HG03565 (cell line): ENCODE measurements at regions not wholly inside any gene's neighbourhood (a gene's known extent, or its start where the extent isn't known, plus 50 kb on each side); places are given as distances from the start of the nearest gene placed in this dataset.

Experiments
- ATAC-seq: cut with Tn5 transposase; IDR thresholded peaks from one replicate; pipeline ENCODE4 v1.9.1; 2021; ENCODE audit warnings: mild to moderate bottlenecking, moderate library complexity; ENCODE audit not compliant: unreplicated experiment

DNA sequence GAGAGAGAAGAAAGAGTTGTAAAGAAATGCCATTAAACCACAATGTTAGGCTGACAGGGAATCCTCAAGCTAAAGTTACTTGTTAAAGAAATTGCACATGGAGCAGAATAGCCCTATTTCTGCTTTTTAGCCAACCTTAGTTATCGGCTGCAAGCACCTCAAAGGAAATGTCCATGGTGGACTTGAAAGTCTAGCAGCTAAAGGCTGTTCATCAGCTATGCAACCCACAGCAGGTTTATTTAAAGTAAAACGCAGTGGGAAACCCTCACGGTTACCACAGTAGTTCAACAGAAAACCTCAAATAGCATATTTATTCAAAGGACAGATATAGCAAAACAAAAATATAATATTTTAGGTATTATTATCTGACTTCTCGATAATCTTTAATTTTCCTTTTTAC is 967.2 kb downstream of the IGSF11 start:
- no peak for ATAC-seq

GRCh38 chr3:118075873-118076272 is 958.8 kb downstream of the IGSF11 start:
- no peak for ATAC-seq

- ATAC-seq: no peak
Measured at GRCh38 chr3:118077332-118077731, 957.3 kb downstream of the IGSF11 start.

GRCh38 chr3:118080889-118081288 is 953.8 kb downstream of the IGSF11 start:
- no peak for ATAC-seq

GRCh38 chr3:118088696-118089095 is 946.0 kb downstream of the IGSF11 start:
- ATAC-seq: no peak

GRCh38 chr3:118089563-118089962 is 945.1 kb downstream of the IGSF11 start:
- ATAC-seq: no peak

- ATAC-seq: no peak
Measured at GRCh38 chr3:118097226-118097625, 937.4 kb downstream of the IGSF11 start.

GRCh38 chr3:118097660-118098059 is 937.0 kb downstream of the IGSF11 start:
- ATAC-seq: no peak

DNA sequence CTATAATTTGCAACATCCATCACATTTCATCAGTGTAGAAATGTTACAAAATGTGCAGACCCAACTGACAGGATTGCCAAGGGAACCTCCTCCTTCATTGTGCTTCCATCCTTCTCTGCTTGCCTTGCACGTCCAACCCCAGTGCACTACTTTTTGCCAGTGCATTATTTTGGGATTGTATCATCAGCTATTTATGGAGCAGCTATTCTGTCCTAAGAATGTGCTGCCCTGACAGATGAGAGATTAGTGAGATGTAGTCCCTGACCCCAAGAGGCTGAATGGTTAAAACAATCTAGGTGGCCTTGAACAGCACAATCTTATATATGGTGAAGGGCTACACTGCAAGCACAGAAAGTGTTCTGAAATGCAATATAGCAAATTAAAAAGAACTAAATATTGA is 935.8 kb downstream of the IGSF11 start:
- no peak for ATAC-seq

GRCh38 chr3:118101891-118102290 is 932.8 kb downstream of the IGSF11 start:
- ATAC-seq: no peak

DNA sequence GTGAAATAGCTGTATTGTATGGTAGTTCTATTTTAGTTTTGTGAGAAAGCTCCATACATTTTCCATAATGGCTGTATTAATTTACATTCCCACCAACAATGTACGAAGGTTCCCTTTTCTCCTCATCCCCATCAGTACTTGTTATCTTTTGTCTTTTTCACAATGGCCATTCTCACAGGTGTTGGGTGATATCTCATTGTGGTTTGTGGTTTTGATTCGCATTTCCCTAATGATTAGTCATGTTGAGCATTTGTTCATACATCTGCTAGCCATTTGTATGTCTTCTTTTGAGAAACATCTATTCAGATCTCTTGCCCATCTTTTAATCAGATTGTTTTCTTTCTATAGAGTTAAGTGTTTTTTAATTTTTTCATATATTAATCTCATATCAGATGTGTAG is 931.9 kb downstream of the IGSF11 start:
- ATAC-seq: no peak

GRCh38 chr3:118108201-118108600 is 926.4 kb downstream of the IGSF11 start:
- ATAC-seq: no peak

- ATAC-seq: no peak
Measured at GRCh38 chr3:118108769-118109168, 925.9 kb downstream of the IGSF11 start.

DNA sequence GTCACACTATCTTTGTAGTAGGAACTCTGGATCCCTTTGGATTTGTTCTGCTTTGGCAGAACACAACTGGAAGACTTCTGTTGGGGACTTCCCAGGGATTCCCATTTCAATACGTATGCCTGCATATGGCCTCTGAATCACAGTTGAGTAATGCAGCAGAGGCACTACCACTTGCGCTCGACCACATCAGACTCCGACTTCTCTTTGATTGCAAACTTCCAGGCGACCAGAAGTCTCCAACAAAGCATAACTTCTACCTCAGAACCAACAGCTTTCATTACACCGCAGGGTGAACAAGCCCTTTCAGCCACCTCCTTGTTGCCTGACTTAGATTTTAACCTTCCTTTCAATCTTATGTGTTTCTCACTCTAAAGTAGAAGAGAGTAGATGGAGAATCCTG is 924.4 kb downstream of the IGSF11 start:
- ATAC-seq: no peak

DNA sequence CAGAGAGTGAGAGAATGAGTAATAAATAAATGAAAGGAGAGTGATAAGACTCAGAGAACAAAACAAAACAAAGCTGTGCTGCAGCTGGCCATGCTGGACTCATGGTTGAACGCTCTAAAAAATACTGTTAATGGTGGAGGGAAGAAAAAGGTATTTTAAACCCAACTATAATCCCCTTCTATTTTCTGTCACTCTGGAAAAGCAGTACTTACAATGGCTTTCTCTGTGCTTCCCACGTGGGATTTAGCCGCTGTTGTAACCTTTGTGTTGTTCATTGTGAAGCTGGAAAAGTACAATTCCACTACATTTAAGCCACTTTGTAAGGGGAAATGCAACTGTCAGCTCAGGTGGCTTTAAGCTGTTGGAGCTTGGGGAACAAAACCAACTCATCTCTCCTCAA is 917.7 kb downstream of the IGSF11 start:
- ATAC-seq: no peak

DNA sequence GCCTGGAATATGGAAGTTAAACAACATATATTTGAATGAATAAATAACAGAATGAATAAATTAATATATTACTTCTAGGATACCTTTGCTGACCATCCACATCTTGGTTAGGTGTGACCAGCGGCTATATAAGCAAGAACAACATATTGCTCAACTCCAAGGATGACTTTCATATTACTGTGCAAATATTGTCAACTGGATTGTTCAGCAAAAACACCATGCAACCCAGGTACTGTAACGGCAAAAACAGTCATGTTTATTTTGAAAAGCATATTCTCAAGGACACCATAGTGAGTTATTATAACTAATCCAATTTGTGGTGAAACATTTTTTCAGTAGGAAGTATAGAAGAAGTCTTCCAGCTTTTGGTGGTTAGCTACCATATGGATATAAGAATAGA is 907.9 kb downstream of the IGSF11 start:
- no peak for ATAC-seq

- no peak for ATAC-seq
Measured at GRCh38 chr3:118127992-118128391, 906.7 kb downstream of the IGSF11 start.

- no peak for ATAC-seq
Measured at GRCh38 chr3:118128886-118129285, 905.8 kb downstream of the IGSF11 start.

GRCh38 chr3:118137778-118138177 is 896.9 kb downstream of the IGSF11 start:
- no peak for ATAC-seq

- no peak for ATAC-seq
Measured at GRCh38 chr3:118144919-118145318, 889.7 kb downstream of the IGSF11 start.

DNA sequence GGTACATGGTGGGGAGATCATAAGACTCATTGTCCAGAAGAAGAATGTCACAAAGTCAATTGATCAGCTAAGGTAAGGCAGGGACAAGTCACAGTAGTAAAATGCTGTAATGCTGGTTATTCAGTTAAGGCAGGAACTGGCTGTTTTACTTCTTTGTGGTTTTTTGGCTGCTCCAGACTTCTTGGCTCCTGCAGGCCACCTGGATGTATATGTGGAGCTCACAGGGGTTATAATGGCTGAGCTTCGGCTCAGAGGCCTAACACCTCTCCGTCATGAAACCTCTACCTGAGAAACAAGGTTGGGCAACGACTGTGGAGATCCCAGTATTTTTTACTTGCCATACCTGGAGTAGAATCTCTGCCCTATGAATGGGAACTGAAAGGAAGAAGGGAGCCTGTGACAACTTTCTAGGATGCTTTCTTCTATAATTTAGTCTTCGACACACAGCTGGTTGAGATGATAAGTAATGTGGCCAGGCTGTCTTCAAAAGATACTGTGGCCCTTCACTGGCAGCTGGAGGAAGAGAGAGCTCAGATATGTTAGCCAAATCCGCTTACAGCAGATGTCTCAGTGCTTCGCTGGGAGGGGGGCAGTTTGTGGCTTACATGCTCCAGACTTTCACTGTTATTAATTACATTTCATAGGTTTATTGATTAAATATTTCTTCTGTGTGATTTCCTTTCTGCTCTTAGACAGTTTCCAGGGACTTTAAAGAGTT is 887.8 kb downstream of the IGSF11 start:
- no peak for ATAC-seq

DNA sequence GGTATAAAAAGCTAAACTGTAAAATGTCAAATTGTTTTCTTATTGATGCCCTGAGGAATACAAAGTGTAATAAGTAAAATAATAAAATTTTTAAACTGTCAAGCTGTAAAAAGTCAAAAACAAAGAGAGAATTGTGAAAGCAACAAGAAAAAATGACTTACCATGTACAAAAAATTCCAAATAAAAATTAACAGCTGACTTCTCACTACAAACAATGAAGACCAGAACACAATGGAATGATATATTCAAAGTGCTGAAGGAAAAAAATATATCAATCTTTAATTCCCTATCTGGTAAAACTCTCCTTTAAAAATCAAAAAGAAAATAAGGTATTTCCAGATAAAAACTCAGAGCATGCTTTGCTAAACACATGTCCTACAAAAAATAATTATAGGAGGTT is 883.5 kb downstream of the IGSF11 start:
- ATAC-seq: no peak
